Panc1 (cell line): ENCODE measurements at regions not wholly inside any gene's neighbourhood (a gene's known extent, or its start where the extent isn't known, plus 50 kb on each side); places are given as distances from the start of the nearest gene placed in this dataset.

Experiments used
- ATAC-seq: fragments of 200-7000 bp; cut with Tn5 transposase; 2 replicates; pipeline ENCODE4 v1.9.1; 2020; ENCODE audit warnings: mild to moderate bottlenecking, moderate library complexity
- BruUV-seq: library from RNA; stranded (reverse); fragments of 400-500 nt; replicated peaks from 2 replicates; lab custom pipeline; 2021; lab: Mats Ljungman, UMichigan
- CTCF ChIA-PET: fragments of 300-600 bp; sonication (Branson Sonifier 250); formaldehyde crosslinking; loops from one replicate; lab custom pipeline; 2022; ENCODE audit warnings: antibody characterized with exemption; lab: Charles Lee
- POLR2A ChIA-PET: fragments of 300-600 bp; sonication (Branson Sonifier 250); formaldehyde crosslinking; loops from one replicate; lab custom pipeline; 2022; ENCODE audit warnings: antibody characterized with exemption; lab: Charles Lee
- DNase-seq: peaks from one replicate; pipeline ENCODE4 v3.0.0-alpha.2; 2010; ENCODE audit warnings: low read depth, low spot score
- H3K27ac ChIP-seq: 2 replicates; pipeline ENCODE4 v1.5.1; 2011; ENCODE audit warnings: mild to moderate bottlenecking, low read length, inconsistent platforms
- H3K27me3 ChIP-seq: fragments of 200-500 bp; sonication (Bioruptor generic); 2 replicates; pipeline ENCODE4 v1.6.0; 2014; ENCODE audit warnings: low read length, inconsistent platforms; ENCODE audit not compliant: control insufficient read depth, insufficient read depth
- H3K36me3 ChIP-seq: fragments of 200-500 bp; sonication (Bioruptor generic); 2 replicates; pipeline ENCODE4 v1.5.1; 2014; ENCODE audit warnings: inconsistent platforms, mild to moderate bottlenecking, low read length, moderate library complexity; ENCODE audit not compliant: control insufficient read depth, insufficient read depth
- H3K4me1 ChIP-seq: 2 replicates; pipeline ENCODE4 v1.5.1; 2011; ENCODE audit warnings: inconsistent platforms, mild to moderate bottlenecking, low read length, moderate library complexity; ENCODE audit not compliant: control insufficient read depth, insufficient read depth
- H3K4me3 ChIP-seq, 2 experiments: 2 replicates each; pipeline ENCODE4 v1.5.1; 2011 to 2012; ENCODE audit warnings: low read depth in 2 of 2, low read length in 2 of 2, mild to moderate bottlenecking in 2 of 2, inconsistent platforms in 1 of 2, moderate library complexity in 1 of 2
- H3K9me3 ChIP-seq: fragments of 200-500 bp; sonication (Bioruptor generic); 2 replicates; pipeline ENCODE4 v1.5.1; 2014; ENCODE audit warnings: low read depth, mild to moderate bottlenecking, inconsistent platforms, low read length, moderate library complexity; ENCODE audit not compliant: control insufficient read depth, insufficient read depth
- POLR2AphosphoS5 ChIP-seq: IDR thresholded peaks from 2 replicates; pipeline ENCODE4 v1.6.1; 2012; ENCODE audit warnings: mild to moderate bottlenecking, low read depth, low read length, moderate library complexity
- SIN3A ChIP-seq: IDR thresholded peaks from 2 replicates; pipeline ENCODE4 v1.6.1; 2012; ENCODE audit warnings: low read depth, mild to moderate bottlenecking, low read length, moderate library complexity, borderline replicate concordance; ENCODE audit not compliant: insufficient read depth
- TCF7L2 ChIP-seq: IDR thresholded peaks from 2 replicates; pipeline ENCODE4 v1.6.1; 2011; ENCODE audit warnings: mild to moderate bottlenecking, low read depth, low read length, inconsistent platforms
- in situ Hi-C: cut with HindIII; loops from 2 replicates; pipeline ENCODE4 v1.10.0; 2016; ENCODE audit warnings: low sequenced_read_pairs, low pct_unique_long_range_greater_than_20kb
- intact Hi-C: fragments of 100-400 bp; cut with micrococcal nuclease; formaldehyde crosslinking; loops from one replicate; pipeline ENCODE4 v1.10.0; 2022; ENCODE audit not compliant: unreplicated experiment
- TF ChIP-seq, protein P1 (sequence below), 2 experiments: IDR thresholded peaks; 2 replicates each; pipeline ENCODE4 v1.6.1; 2011 to 2012; ENCODE audit warnings: low read depth in 2 of 2, control low read depth in 1 of 2, low read length in 1 of 2, mild to moderate bottlenecking in 1 of 2, moderate library complexity in 1 of 2; ENCODE audit not compliant: insufficient read depth in 1 of 2
- TF ChIP-seq, protein P2 (sequence below): fragments of 450-650 bp; IDR thresholded peaks from 2 replicates; pipeline ENCODE4 v1.5.1; 2017; ENCODE audit warnings: mild to moderate bottlenecking

DNA sequence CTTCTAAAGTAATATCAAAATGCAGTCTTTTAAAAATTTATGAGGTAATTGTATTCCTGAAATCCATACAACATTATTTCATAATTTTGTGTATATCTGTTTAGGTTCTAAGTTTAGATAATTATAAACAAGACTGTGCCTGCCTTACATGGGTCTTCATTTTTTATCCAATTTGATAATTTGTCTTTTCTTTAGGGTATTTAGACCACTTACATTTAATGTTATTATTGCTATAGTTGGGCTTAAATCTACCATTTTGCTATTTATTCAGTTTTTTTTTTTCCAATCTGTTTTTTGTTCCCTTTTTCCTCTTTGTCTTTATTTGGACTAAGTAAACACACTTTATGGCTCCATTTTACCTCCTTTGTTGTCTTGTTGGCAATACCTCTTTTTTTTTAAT lies 312.5 kb upstream of the MEX3C start:
- Histone ChIP-seq H3K27ac (no peak overlapping the region), H3K27me3 (no peaks in the 10 kb centered on the region), H3K9me3 (no peaks in the 10 kb centered on the region), H3K36me3 (no peaks in the 10 kb centered on the region), H3K4me3 (no peak overlapping the region), H3K4me1 (no peaks in the 10 kb centered on the region)
- no peak for TF ChIP-seq POLR2AphosphoS5
- TF ChIP-seq, protein P1, sequence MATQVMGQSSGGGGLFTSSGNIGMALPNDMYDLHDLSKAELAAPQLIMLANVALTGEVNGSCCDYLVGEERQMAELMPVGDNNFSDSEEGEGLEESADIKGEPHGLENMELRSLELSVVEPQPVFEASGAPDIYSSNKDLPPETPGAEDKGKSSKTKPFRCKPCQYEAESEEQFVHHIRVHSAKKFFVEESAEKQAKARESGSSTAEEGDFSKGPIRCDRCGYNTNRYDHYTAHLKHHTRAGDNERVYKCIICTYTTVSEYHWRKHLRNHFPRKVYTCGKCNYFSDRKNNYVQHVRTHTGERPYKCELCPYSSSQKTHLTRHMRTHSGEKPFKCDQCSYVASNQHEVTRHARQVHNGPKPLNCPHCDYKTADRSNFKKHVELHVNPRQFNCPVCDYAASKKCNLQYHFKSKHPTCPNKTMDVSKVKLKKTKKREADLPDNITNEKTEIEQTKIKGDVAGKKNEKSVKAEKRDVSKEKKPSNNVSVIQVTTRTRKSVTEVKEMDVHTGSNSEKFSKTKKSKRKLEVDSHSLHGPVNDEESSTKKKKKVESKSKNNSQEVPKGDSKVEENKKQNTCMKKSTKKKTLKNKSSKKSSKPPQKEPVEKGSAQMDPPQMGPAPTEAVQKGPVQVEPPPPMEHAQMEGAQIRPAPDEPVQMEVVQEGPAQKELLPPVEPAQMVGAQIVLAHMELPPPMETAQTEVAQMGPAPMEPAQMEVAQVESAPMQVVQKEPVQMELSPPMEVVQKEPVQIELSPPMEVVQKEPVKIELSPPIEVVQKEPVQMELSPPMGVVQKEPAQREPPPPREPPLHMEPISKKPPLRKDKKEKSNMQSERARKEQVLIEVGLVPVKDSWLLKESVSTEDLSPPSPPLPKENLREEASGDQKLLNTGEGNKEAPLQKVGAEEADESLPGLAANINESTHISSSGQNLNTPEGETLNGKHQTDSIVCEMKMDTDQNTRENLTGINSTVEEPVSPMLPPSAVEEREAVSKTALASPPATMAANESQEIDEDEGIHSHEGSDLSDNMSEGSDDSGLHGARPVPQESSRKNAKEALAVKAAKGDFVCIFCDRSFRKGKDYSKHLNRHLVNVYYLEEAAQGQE (IDR thresholded peaks at IDR 0.05; ENCODE audit: insufficient read depth in 1 of 2, low read depth in 2 of 2, low read length in 1 of 2) = no peak
- TF ChIP-seq TCF7L2 = no peak
- TF ChIP-seq, protein P2, sequence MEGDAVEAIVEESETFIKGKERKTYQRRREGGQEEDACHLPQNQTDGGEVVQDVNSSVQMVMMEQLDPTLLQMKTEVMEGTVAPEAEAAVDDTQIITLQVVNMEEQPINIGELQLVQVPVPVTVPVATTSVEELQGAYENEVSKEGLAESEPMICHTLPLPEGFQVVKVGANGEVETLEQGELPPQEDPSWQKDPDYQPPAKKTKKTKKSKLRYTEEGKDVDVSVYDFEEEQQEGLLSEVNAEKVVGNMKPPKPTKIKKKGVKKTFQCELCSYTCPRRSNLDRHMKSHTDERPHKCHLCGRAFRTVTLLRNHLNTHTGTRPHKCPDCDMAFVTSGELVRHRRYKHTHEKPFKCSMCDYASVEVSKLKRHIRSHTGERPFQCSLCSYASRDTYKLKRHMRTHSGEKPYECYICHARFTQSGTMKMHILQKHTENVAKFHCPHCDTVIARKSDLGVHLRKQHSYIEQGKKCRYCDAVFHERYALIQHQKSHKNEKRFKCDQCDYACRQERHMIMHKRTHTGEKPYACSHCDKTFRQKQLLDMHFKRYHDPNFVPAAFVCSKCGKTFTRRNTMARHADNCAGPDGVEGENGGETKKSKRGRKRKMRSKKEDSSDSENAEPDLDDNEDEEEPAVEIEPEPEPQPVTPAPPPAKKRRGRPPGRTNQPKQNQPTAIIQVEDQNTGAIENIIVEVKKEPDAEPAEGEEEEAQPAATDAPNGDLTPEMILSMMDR = no peak
- TF ChIP-seq SIN3A = no peak
- POLR2A ChIA-PET = no interaction called here
- in situ Hi-C loops = no loop called here
- BruUV-seq = no TSS peak
- no peak for ATAC-seq
- DNase-seq = no peak
- intact Hi-C loops = no loop called here
- CTCF ChIA-PET = no interaction called here

DNA sequence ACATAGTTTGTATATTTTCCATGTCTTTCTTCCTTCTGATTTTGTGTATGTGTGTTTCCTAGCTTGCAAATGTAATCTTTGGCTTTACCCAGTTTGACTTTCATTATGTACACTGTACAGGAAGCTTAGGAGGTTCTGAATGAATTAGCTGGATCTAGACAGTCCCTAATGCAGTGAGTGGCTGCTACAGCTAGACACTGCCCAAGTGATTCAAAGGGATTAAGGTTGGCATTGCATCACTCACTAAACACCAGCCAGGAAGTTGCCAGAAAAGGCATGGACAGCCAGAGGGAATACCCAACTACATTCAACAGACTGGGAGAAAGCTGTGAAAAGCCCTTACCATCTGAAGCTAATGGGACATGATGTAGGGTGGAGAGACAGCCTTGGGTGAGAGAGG lies 316.0 kb upstream of the MEX3C start:
- in situ Hi-C loops = no loop called here
- Histone ChIP-seq H3K27me3 (no peaks in the 10 kb centered on the region), H3K36me3 (no peaks in the 10 kb centered on the region), H3K4me1 (no peaks in the 10 kb centered on the region), H3K9me3 (no peaks in the 10 kb centered on the region), H3K27ac (no peak overlapping the region), H3K4me3 (no peak overlapping the region)
- POLR2A ChIA-PET = no interaction called here
- intact Hi-C loops = no loop called here
- BruUV-seq = no TSS peak
- DNase-seq (no peak), ATAC-seq (no peak)
- CTCF ChIA-PET = no interaction called here
- TF ChIP-seq POLR2AphosphoS5 (no peak), SIN3A (no peak), TCF7L2 (no peak)
- TF ChIP-seq, protein P1 (IDR thresholded peaks at IDR 0.05; ENCODE audit: insufficient read depth in 1 of 2, low read depth in 2 of 2, low read length in 1 of 2) = no peak
- TF ChIP-seq, protein P2 = no peak
